HG03064 (cell line): ENCODE measurements at regions not wholly inside any gene's neighbourhood (a gene's known extent, or its start where the extent isn't known, plus 50 kb on each side); places are given as distances from the start of the nearest gene placed in this dataset.
"Not testable (repeated sequence)": the region's sequence is repeated elsewhere in the genome, so short reads cannot be mapped to it uniquely, and the experiment has no call there.

ENCODE experiments used
- ATAC-seq: cut with Tn5 transposase; IDR thresholded peaks from one replicate; pipeline ENCODE4 v1.9.1; 2021; ENCODE audit warnings: low read depth; ENCODE audit not compliant: unreplicated experiment

- ATAC-seq: no peak
Measured at GRCh38 chr4:66956852-66957251, 588.5 kb downstream of the CENPC start.

- ATAC-seq: no peak
Measured at GRCh38 chr4:66956426-66956825, 588.9 kb downstream of the CENPC start.

- ATAC-seq: no peak
Measured at GRCh38 chr4:66955784-66956183, 589.5 kb downstream of the CENPC start.

- ATAC-seq: no peak
Measured at GRCh38 chr4:66949419-66949818, 595.9 kb downstream of the CENPC start.

GRCh38 chr4:66946761-66947160, 598.5 kb downstream of the CENPC start:
- ATAC-seq: no peak

GRCh38 chr4:66943112-66943511, 602.2 kb downstream of the CENPC start:
- no peak for ATAC-seq

- not testable (repeated sequence) for ATAC-seq
Measured at GRCh38 chr4:66931981-66932380, 613.3 kb downstream of the CENPC start.

- ATAC-seq: no peak
Measured at GRCh38 chr4:66930206-66930605, 615.1 kb downstream of the CENPC start.

- no peak for ATAC-seq
Measured at GRCh38 chr4:66929748-66930147, 615.6 kb downstream of the CENPC start.

- not testable (repeated sequence) for ATAC-seq
Measured at GRCh38 chr4:66928881-66929280, 616.4 kb downstream of the CENPC start.

GRCh38 chr4:66927937-66928336, 617.4 kb downstream of the CENPC start:
- no peak for ATAC-seq

GRCh38 chr4:66926687-66927086, 618.6 kb downstream of the CENPC start:
- no peak for ATAC-seq

GRCh38 chr4:66923081-66923865, 622.0 kb downstream of the CENPC start:
- no peak for ATAC-seq

- ATAC-seq: no peak
Measured at GRCh38 chr4:66921433-66921832, 623.9 kb downstream of the CENPC start.

- ATAC-seq: no peak
Measured at GRCh38 chr4:66920514-66920913, 624.8 kb downstream of the CENPC start.

GRCh38 chr4:66911880-66912279, 633.4 kb downstream of the CENPC start:
- ATAC-seq: no peak

GRCh38 chr4:66906314-66906713, 639.0 kb downstream of the CENPC start:
- ATAC-seq: no peak

GRCh38 chr4:66899422-66900065, 645.8 kb downstream of the CENPC start:
- ATAC-seq: no peak

- no peak for ATAC-seq
Measured at GRCh38 chr4:66893807-66894206, 651.5 kb downstream of the CENPC start.

- ATAC-seq: no peak
Measured at GRCh38 chr4:66887061-66887460, 658.2 kb downstream of the CENPC start.

GRCh38 chr4:66885501-66886165, 659.7 kb downstream of the CENPC start:
- ATAC-seq: no peak

- ATAC-seq: no peak
Measured at GRCh38 chr4:66876946-66877345, 668.4 kb downstream of the CENPC start.
